NCI-H2107 treated with DMSO at 0.1 percent for 48 hours (cell line): ENCODE measurements at regions not wholly inside any gene's neighbourhood (a gene's known extent, or its start where the extent isn't known, plus 50 kb on each side); places are given as distances from the start of the nearest gene placed in this dataset.
A peak's percentile ranks its signal among the peaks of the same experiment; 100 is the strongest.

Experiments
- DNase-seq: peaks from one replicate; lab custom pipeline; 2025; ENCODE audit not compliant: unreplicated experiment; lab: John Stamatoyannopoulos, UW

- DNase-seq, result no peak
Measured at GRCh38 chr1:117678246-117678977, 72.6 kb downstream of the TENT5C start.

- no peak for DNase-seq
Measured at GRCh38 chr1:117679299-117679698, 73.5 kb downstream of the TENT5C start.

GRCh38 chr1:117679868-117680267 lies 74.0 kb downstream of the TENT5C start:
- DNase-seq, result no peak

- no peak for DNase-seq
Measured at GRCh38 chr1:117680316-117681002, 74.6 kb downstream of the TENT5C start.

GRCh38 chr1:117681093-117681900 lies 75.4 kb downstream of the TENT5C start:
- no peak for DNase-seq

GRCh38 chr1:117681901-117682250 lies 76.0 kb downstream of the TENT5C start:
- DNase-seq, result no peak

- DNase-seq, result no peak
Measured at GRCh38 chr1:117682372-117682771, 76.5 kb downstream of the TENT5C start.

GRCh38 chr1:117683571-117684285 lies 77.9 kb downstream of the TENT5C start:
- no peak for DNase-seq

- DNase-seq, result peak; percentile 70
Measured at GRCh38 chr1:117685936-117686806, 80.3 kb downstream of the TENT5C start.

GRCh38 chr1:117686907-117687306 lies 81.1 kb downstream of the TENT5C start:
- no peak for DNase-seq

- no peak for DNase-seq
Measured at GRCh38 chr1:117689997-117690625, 84.3 kb downstream of the TENT5C start.

GRCh38 chr1:117691942-117692341 lies 86.1 kb downstream of the TENT5C start:
- DNase-seq, result no peak

- no peak for DNase-seq
Measured at GRCh38 chr1:117694543-117694942, 88.7 kb downstream of the TENT5C start.

- DNase-seq, result no peak
Measured at GRCh38 chr1:117695796-117696490, 90.1 kb downstream of the TENT5C start.

- no peak for DNase-seq
Measured at GRCh38 chr1:117696561-117696960, 90.7 kb downstream of the TENT5C start.

- DNase-seq, result no peak
Measured at GRCh38 chr1:117697220-117697781, 91.5 kb downstream of the TENT5C start.

GRCh38 chr1:117698398-117699160 lies 92.7 kb downstream of the TENT5C start:
- no peak for DNase-seq

GRCh38 chr1:117699953-117700352 lies 94.1 kb downstream of the TENT5C start:
- DNase-seq, result no peak
